ENCODE measurements at regions not wholly inside any gene's neighbourhood (a gene's known extent, or its start where the extent isn't known, plus 50 kb on each side); places are given as distances from the start of the nearest gene placed in this dataset.
"Not testable (repeated sequence)": the region's sequence is repeated elsewhere in the genome, so short reads cannot be mapped to it uniquely, and the experiment has no call there.

DNA sequence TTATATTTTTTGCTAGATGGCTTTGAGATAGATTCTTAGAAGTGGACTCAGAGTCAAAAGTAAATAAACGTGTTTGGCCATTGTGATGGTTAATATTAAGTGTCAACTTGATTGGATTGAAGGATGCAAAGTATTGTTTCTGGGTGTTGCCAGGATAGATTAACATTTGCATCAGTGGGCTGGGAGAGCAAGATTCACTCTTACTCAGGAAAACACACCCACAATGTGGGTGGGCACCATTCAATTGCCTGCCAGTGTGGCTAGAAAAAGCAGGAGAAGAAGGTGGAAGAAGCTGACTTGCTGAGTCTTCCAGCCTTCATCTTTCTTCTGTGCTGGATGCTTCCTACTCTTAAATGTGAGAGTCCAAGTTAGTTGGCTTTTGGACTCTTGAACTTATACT, 368.4 kb upstream of the TSPY2 start:
- no CpG with 5 or more reads among the region's 1 CpG for WGBS, 2 donors (ENCODE audit: low coverage in 1 of 2)
- not testable (repeated sequence) for ATAC-seq, H3K36me3 ChIP-seq, H3K4me1 ChIP-seq, H3K9me3 ChIP-seq, H3K27ac ChIP-seq, H3K27me3 ChIP-seq, H3K4me3 ChIP-seq

DNA sequence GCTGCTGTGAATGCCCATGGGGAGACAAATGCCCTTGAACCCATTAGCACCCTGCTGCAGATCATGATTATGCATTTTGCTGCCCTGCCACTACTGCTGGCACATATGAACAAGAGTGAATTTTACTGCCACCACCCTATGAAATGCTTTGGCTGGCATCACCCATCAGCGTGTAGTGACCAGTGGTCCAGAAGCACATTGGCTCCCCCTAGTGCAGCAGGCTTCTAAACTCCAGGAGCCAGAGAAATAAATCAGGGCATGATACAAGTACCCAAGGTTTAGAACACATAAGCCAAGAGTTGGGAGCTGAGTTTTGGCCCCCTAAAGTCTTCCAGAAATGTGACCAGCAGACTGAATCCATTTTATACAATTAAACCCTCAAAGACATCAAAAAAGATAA, 355.4 kb upstream of the TSPY2 start:
- not testable (repeated sequence) for H3K4me3 ChIP-seq, H3K9me3 ChIP-seq, ATAC-seq, H3K27me3 ChIP-seq, H3K36me3 ChIP-seq, H3K4me1 ChIP-seq, H3K27ac ChIP-seq
- no CpG with 5 or more reads among the region's 1 CpG for WGBS, 2 donors (ENCODE audit: low coverage in 1 of 2)

DNA sequence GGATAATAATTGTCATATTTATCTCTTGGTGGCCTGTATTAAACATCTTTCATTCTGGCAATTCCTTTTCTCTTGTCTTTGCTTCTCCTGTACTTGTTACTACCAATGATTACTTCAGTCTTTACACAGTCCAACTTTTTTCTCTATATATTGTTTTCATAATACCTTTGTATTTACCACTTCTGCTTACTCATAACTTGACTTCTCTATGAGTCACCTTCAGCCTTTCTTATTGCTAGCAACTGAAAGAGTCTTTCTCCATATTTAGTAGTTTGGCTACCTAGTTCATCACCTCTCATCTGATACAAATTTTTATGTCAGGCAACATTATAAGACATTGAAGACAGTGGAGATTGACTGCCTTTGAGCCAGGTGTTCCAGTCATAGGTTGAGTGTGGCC, 349.3 kb upstream of the TSPY2 start:
- ATAC-seq, H3K4me3 ChIP-seq, H3K36me3 ChIP-seq, H3K27me3 ChIP-seq, H3K9me3 ChIP-seq, H3K27ac ChIP-seq, H3K4me1 ChIP-seq: not testable (repeated sequence)

DNA sequence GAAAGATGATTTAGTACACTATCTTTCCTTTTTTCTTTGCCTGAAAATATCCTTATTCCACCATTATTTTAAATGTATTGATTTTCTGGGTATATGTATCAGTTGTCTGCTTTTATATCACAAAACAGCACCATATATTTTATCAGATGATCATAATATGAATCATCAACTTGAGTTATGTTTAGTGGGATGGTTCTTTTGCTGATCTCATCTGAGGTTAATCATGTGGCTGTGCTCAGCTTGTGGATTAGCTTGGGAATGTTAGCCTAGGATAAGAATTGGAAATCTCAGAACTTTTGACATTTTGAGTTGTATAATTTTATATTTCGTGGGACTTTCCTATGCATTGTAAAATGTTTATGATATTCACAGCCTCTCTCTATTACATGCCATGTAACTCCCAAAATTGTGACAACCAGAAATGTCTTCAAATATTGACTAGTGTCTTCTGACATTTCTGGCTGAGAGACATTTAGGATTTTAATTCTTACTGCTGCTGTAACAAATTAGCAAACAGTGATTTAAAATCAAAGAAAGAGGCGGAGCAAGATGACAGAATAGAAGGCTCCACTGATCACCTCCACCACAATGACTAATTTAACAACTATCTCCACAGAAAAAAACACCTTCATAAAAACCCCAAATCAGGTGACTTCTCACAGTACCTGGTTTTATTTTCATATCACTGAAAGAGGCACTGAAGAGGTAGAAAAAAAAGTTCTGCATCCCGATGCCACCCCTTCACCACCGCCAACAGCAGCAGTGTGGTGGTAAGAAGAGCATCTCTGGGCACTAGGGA, 337.1 kb upstream of the TSPY2 start:
- H3K9me3 ChIP-seq, H3K27ac ChIP-seq, H3K4me1 ChIP-seq, ATAC-seq, H3K27me3 ChIP-seq, H3K36me3 ChIP-seq, H3K4me3 ChIP-seq: not testable (repeated sequence)
- WGBS, 2 donors (ENCODE audit: low coverage in 1 of 2) = 100% methylated on average over 1 of the region's 4 CpGs; no CpG with 5 or more reads in 1 of the 2 donors

DNA sequence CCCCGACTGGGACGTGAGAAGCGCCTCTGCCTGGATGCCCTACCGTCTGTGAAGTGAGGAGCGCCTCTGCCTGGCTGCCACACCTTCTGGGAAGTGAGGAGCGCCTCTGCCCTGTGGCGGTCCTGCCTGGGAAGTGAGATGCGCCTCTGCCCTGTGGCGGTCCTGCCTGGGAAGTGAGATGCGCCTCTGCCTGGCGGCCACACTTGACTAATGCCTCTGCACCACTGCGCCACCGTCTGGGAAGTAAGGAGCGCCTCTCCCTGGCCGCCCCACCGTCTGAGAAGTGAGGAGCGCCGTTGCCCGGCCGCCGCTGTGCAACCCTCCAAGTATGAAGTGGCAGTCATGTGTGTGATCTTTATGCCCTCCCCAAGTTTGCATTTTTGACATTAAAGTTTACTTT, 307.6 kb upstream of the TSPY2 start:
- H3K4me3 ChIP-seq, ATAC-seq, H3K36me3 ChIP-seq, H3K4me1 ChIP-seq, H3K9me3 ChIP-seq, H3K27me3 ChIP-seq, H3K27ac ChIP-seq: not testable (repeated sequence)
- no CpG with 5 or more reads among the region's 21 CpGs for WGBS, 2 donors (ENCODE audit: low coverage in 1 of 2)

DNA sequence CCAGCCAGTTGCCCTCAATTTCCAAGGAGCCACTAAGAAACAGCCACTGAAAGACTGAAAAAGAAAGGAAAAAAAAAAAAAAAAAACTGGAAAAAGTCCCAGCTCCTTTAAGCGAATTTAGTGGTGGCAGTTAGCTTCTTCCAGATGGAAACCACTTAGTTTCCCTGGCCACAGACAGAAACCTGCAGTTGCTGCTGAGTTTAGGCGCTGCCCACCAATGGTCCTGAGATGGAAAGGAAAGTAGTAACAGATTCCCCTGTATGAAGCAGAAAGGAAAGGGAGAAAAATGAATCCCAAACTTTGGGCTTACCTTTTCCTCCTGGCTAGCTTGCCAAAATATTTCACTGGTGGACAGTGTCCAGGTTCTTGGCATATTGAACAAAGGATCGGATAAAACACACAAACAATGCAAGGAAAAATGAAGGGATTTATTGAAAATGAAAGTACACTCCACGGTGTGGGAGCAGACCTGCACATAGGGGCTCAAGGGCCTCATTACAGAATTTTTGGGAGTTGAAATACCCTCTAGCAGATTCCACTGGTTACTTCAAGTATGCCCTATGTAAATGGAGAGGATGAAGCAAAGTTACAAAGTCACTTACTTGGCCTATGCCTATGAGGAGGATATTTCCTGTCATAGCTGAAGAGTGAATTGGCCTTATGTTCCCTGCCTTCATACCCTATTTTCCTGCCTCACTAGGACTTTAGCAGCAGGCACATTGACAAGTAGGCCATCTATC, 299.5 kb upstream of the TSPY2 start:
- not testable (repeated sequence) for ATAC-seq, H3K36me3 ChIP-seq, H3K4me1 ChIP-seq, H3K27me3 ChIP-seq, H3K9me3 ChIP-seq
- Histone ChIP-seq H3K4me3 (peak overlapping the region in 1 of 2 donors; percentile 8), H3K27ac (peak overlapping the region in 1 of 4 donors; percentile 45)
- WGBS, 2 donors (ENCODE audit: low coverage in 1 of 2) = 0% methylated on average over 1 of the region's 4 CpGs; no CpG with 5 or more reads in 1 of the 2 donors

DNA sequence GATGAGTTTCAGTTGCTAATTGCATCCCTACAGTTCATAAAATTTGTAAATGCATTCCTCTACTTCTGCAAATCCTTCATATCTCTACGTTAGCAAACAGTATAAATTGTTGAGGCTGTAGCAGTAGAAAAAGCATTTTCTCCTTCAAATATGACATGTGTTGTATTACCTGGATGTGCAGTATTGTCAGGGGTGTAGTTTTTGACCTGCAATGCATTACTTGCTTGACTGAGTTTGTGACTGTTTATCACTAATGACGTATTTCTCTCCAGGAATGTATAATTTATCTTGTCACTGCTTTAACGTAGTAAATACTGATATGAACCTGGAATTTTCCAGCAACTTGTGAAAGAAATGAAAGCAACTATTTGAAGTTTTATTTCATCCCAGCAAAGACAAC, 279.0 kb upstream of the TSPY2 start:
- not testable (repeated sequence) for H3K4me3 ChIP-seq, H3K27me3 ChIP-seq, H3K27ac ChIP-seq, H3K36me3 ChIP-seq, H3K4me1 ChIP-seq, H3K9me3 ChIP-seq, ATAC-seq
- 55% methylated on average over 3 of the region's 3 CpGs; no CpG with 5 or more reads in 1 of the 2 donors for WGBS, 2 donors (ENCODE audit: low coverage in 1 of 2)

DNA sequence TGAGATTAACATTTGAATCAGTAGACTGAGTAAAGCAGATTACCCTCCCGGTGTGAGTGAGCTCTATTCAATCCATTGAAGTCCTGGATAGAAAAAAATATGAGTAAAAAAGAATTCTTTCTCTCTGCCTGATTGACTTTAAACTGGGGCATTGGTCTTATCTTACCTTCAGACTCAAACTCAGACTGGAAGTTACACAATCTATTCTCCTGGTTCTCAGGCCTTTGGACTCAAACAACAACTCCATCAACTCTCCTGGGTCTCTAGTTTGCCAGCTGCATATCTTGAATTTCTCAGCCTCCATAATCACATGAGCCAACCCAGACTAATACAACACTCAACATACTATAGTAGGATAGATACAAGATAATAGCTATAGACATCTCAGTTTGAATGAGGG, 255.4 kb upstream of the TSPY2 start:
- H3K4me1 ChIP-seq, H3K9me3 ChIP-seq, H3K27ac ChIP-seq, H3K27me3 ChIP-seq, H3K36me3 ChIP-seq, H3K4me3 ChIP-seq, ATAC-seq: not testable (repeated sequence)
- 71% methylated on average over 1 of the region's 1 CpG; no CpG with 5 or more reads in 1 of the 2 donors for WGBS, 2 donors (ENCODE audit: low coverage in 1 of 2)
